CD4-positive, alpha-beta T cell (primary cell): ENCODE measurements at regions not wholly inside any gene's neighbourhood (a gene's known extent, or its start where the extent isn't known, plus 50 kb on each side); places are given as distances from the start of the nearest gene placed in this dataset.

Experiments
- ATAC-seq: fragments of 200-7000 bp; cut with Tn5 transposase; one replicate; pipeline ENCODE4 v1.10.0; 2022; ENCODE audit warnings: mild to moderate bottlenecking; ENCODE audit not compliant: poor library complexity
- CTCF ChIA-PET: fragments of 350-600 bp; sonication (Branson Sonifier 250); formaldehyde crosslinking; loops from one replicate; lab custom pipeline; 2021; ENCODE audit warnings: antibody characterized with exemption, inconsistent platforms; lab: Charles Lee
- POLR2A ChIA-PET: fragments of 350-600 bp; sonication (Branson Sonifier 250); formaldehyde crosslinking; loops from one replicate; lab custom pipeline; 2021; ENCODE audit warnings: antibody characterized with exemption, inconsistent platforms; lab: Charles Lee
- DNase-seq, 14 experiments: peaks; one replicate each; pipeline ENCODE4 v3.0.0-alpha.2; 2013 to 2020; ENCODE audit warnings: mixed read lengths in 2 of 14
- H3K27ac ChIP-seq, 2 donors: one replicate each; pipeline versions ENCODE4 v1.5.1 to v1.7.0; 2013; ENCODE audit warnings: low read length in 2 of 2, low read depth in 1 of 2, mild to moderate bottlenecking in 1 of 2
- H3K27me3 ChIP-seq, 2 experiments: 1 replicate in 1 of 2; 2 replicates in 1 of 2; pipeline versions ENCODE4 v1.6.1 to v1.7.0; 2013; ENCODE audit warnings: low read length in 2 of 2, control low read depth in 1 of 2, mild to moderate bottlenecking in 1 of 2, moderate library complexity in 1 of 2; ENCODE audit not compliant: insufficient read depth in 2 of 2, control insufficient read depth in 1 of 2
- H3K36me3 ChIP-seq: one replicate; pipeline ENCODE4 v1.6.1; 2013; ENCODE audit warnings: low read length, control low read depth; ENCODE audit not compliant: insufficient read depth
- H3K4me1 ChIP-seq: one replicate; pipeline ENCODE4 v1.6.1; 2013; ENCODE audit warnings: low read length, control low read depth; ENCODE audit not compliant: insufficient read depth
- H3K4me3 ChIP-seq: one replicate; pipeline ENCODE4 v1.5.1; 2013; ENCODE audit warnings: mild to moderate bottlenecking, low read length, moderate library complexity
- H3K9me3 ChIP-seq, 2 experiments: 1 replicate in 1 of 2; 2 replicates in 1 of 2; pipeline versions ENCODE4 v1.6.1 to v1.7.0; 2013; ENCODE audit warnings: low read length in 2 of 2, mild to moderate bottlenecking in 2 of 2, control low read depth in 1 of 2, moderate library complexity in 1 of 2; ENCODE audit not compliant: control insufficient read depth in 1 of 2, insufficient read depth in 1 of 2
- H3K27ac Mint-ChIP-seq: one replicate; pipeline ENCODE4 v1.8.0; 2020; ENCODE audit warnings: mixed read lengths
- H3K27me3 Mint-ChIP-seq: one replicate; pipeline ENCODE4 v1.8.0; 2021; ENCODE audit warnings: mixed read lengths
- H3K36me3 Mint-ChIP-seq: one replicate; pipeline ENCODE4 v1.8.0; 2021; ENCODE audit warnings: low read depth, mixed read lengths
- H3K4me1 Mint-ChIP-seq: one replicate; pipeline ENCODE4 v1.8.0; 2021; ENCODE audit warnings: low read depth, mixed read lengths
- H3K4me3 Mint-ChIP-seq: one replicate; pipeline ENCODE4 v1.8.0; 2020; ENCODE audit warnings: mild to moderate bottlenecking, mixed read lengths
- H3K9me3 Mint-ChIP-seq: one replicate; pipeline ENCODE4 v1.8.0; 2020; ENCODE audit warnings: mixed read lengths
- intact Hi-C, 2 experiments: fragments of 100-400 bp; cut with DNase I in 1 of 2; cut with micrococcal nuclease in 1 of 2; formaldehyde crosslinking; loops; one replicate each; pipeline versions ENCODE4 v1.15.1 to v1.9.0; 2023 to 2025; cut with DNase I, micrococcal nuclease
- TF ChIP-seq, protein P1 (sequence below): fragments of 200-600 bp; IDR thresholded peaks from one replicate; pipeline ENCODE4 v1.8.0; 2022; ENCODE audit warnings: antibody characterized with exemption, mild to moderate bottlenecking

DNA sequence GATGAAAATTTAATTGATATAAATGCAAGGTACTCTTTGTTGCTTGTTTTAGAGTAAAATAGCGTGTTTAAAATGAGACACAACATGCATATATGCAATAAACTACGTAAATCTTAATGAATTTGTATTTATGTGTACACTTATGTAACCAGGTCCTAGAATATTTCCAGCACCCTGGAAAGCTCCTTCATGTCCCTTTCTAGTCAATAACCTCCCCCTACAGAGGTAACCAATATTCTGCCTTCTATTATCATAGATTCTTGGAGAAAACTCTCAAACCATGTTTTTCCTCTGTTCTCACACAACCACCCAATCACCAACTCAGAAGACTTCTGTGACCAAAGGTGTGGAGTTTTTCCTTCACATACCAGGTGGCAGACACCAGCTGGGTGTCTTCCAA lies 79.6 kb upstream of the THUMPD2 start:
- Mint-ChIP-seq H3K27me3 (peaks cover 16% of the 10 kb centered on the region), H3K4me3 (no peak overlapping the region), H3K4me1 (no peaks in the 10 kb centered on the region), H3K9me3 (peaks cover 6% of the 10 kb centered on the region), H3K36me3 (no peaks in the 10 kb centered on the region), H3K27ac (no peak overlapping the region)
- TF ChIP-seq, protein P1, sequence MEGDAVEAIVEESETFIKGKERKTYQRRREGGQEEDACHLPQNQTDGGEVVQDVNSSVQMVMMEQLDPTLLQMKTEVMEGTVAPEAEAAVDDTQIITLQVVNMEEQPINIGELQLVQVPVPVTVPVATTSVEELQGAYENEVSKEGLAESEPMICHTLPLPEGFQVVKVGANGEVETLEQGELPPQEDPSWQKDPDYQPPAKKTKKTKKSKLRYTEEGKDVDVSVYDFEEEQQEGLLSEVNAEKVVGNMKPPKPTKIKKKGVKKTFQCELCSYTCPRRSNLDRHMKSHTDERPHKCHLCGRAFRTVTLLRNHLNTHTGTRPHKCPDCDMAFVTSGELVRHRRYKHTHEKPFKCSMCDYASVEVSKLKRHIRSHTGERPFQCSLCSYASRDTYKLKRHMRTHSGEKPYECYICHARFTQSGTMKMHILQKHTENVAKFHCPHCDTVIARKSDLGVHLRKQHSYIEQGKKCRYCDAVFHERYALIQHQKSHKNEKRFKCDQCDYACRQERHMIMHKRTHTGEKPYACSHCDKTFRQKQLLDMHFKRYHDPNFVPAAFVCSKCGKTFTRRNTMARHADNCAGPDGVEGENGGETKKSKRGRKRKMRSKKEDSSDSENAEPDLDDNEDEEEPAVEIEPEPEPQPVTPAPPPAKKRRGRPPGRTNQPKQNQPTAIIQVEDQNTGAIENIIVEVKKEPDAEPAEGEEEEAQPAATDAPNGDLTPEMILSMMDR: no peak
- no peaks in the 10 kb centered on the region for H3K27me3 ChIP-seq
- ChIA-PET CTCF (no interaction called here), POLR2A (no interaction called here)
- ATAC-seq (no peak), DNase-seq (no peak)
- no peaks in the 10 kb centered on the region for H3K4me1 ChIP-seq
- intact Hi-C loops: no loop called here
- H3K36me3 ChIP-seq: no peaks in the 10 kb centered on the region
- no peaks in the 10 kb centered on the region for H3K9me3 ChIP-seq
- H3K27ac ChIP-seq: no peak overlapping the region
- H3K4me3 ChIP-seq: no peak overlapping the region

DNA sequence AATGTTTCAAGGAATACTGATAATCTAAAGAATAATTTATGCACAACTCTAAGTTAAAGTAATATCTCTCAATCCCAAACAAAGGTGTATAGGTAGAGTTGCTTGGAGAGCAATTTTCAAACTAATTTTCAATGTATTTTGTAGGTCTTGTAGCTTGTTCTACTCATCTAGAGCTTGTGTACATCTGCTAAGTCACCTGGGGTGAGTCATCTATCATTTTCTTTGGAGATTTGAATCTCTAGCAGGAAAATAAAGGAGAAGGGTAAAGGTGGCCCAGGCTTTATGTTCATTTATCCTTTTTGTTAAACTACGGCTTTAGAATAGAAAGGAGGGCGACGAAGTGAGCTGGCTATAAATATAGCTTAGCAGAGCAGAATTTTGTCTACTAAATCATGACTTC lies 76.8 kb upstream of the THUMPD2 start:
- CTCF ChIA-PET: interaction anchor here (0.6 kb wide), 1 partner anchor 10 kb away, joined by 3 read pairs; no protein-coding TSS in a partner anchor
- Histone ChIP-seq H3K4me1 (no peaks in the 10 kb centered on the region), H3K27me3 (no peaks in the 10 kb centered on the region), H3K4me3 (no peak overlapping the region), H3K9me3 (no peaks in the 10 kb centered on the region), H3K36me3 (no peaks in the 10 kb centered on the region), H3K27ac (no peak overlapping the region)
- Mint-ChIP-seq H3K27me3 (peaks cover 11% of the 10 kb centered on the region), H3K36me3 (no peaks in the 10 kb centered on the region), H3K4me1 (peaks cover 6% of the 10 kb centered on the region), H3K9me3 (no peaks in the 10 kb centered on the region), H3K4me3 (no peak overlapping the region), H3K27ac (no peak overlapping the region)
- DNase-seq (no peak), ATAC-seq (no peak)
- intact Hi-C loops: no loop called here
- TF ChIP-seq, protein P1: no peak
- POLR2A ChIA-PET: no interaction called here

DNA sequence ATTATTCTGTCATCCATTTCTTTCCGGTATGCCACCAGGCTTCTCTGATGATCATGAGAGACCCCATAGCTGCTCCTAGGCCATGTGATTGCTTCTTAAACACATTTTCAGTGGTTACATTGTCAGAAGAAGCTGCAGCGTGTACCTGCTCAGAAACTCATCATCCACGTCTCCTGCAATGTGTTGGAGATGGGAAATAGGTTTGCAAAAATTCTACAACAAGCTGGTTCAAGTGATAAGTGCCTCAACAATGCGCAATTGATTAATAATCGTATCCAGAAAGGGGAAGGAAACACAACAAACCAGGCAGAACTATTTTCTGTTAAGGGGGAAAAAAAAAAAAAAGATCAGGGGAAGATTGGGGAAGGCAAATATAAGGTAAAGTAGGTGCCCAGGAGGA lies 75.7 kb upstream of the THUMPD2 start:
- Mint-ChIP-seq H3K9me3 (no peaks in the 10 kb centered on the region), H3K27ac (no peak overlapping the region), H3K4me3 (no peak overlapping the region), H3K4me1 (peaks cover 6% of the 10 kb centered on the region), H3K27me3 (peaks cover 11% of the 10 kb centered on the region), H3K36me3 (no peaks in the 10 kb centered on the region)
- no peak overlapping the region for H3K27ac ChIP-seq
- POLR2A ChIA-PET: no interaction called here
- intact Hi-C loops: no loop called here
- no peaks in the 10 kb centered on the region for H3K9me3 ChIP-seq
- H3K4me1 ChIP-seq: no peaks in the 10 kb centered on the region
- TF ChIP-seq, protein P1: no peak
- no peaks in the 10 kb centered on the region for H3K36me3 ChIP-seq
- CTCF ChIA-PET: no interaction called here
- no peak overlapping the region for H3K4me3 ChIP-seq
- DNase-seq (no peak), ATAC-seq (no peak)
- H3K27me3 ChIP-seq: no peaks in the 10 kb centered on the region
